Fibroblast of lung (primary cell): ENCODE measurements at regions not wholly inside any gene's neighbourhood (a gene's known extent, or its start where the extent isn't known, plus 50 kb on each side); places are given as distances from the start of the nearest gene placed in this dataset.

ENCODE experiments used
- DNase-seq, 2 donors: peaks; one replicate each; pipeline versions ENCODE4 v3.0.0 to v3.0.0-alpha.2; 2010; ENCODE audit warnings: low read depth in 2 of 2
- H2AFZ ChIP-seq: 2 replicates; pipeline ENCODE4 v1.5.1; 2012; ENCODE audit warnings: low read length, control low read depth, inconsistent platforms
- H3K27ac ChIP-seq: 2 replicates; pipeline ENCODE4 v1.5.1; 2011; ENCODE audit warnings: low read length, control low read depth; ENCODE audit not compliant: insufficient read depth
- H3K27me3 ChIP-seq: 2 replicates; pipeline ENCODE4 v1.5.1; 2011; ENCODE audit warnings: mild to moderate bottlenecking, low read length; ENCODE audit not compliant: control insufficient read depth, insufficient read depth
- H3K36me3 ChIP-seq: 2 replicates; pipeline ENCODE4 v1.5.1; 2011; ENCODE audit warnings: low read length; ENCODE audit not compliant: control insufficient read depth, insufficient read depth
- H3K4me1 ChIP-seq: 2 replicates; pipeline ENCODE4 v1.5.1; 2011; ENCODE audit warnings: low read length; ENCODE audit not compliant: control insufficient read depth, insufficient read depth; ENCODE audit errors: extremely low read depth
- H3K4me2 ChIP-seq: 2 replicates; pipeline ENCODE4 v1.5.1; 2011; ENCODE audit warnings: low read length, control low read depth; ENCODE audit not compliant: insufficient read depth; ENCODE audit errors: extremely low read depth
- H3K4me3 ChIP-seq, 4 experiments: fragments of 200-600 bp in 1 of 4; sonication (generic) in 1 of 4; replicated peaks in 1 of 4; 2 replicates each; pipeline ENCODE4 v1.5.1; 2011 to 2016; ENCODE audit warnings: low read length in 4 of 4, low read depth in 3 of 4, mild to moderate bottlenecking in 3 of 4, control low read depth in 2 of 4, inconsistent platforms in 1 of 4, mixed read lengths in 1 of 4; ENCODE audit not compliant: insufficient read depth in 1 of 4; ENCODE audit errors: control extremely low read depth in 1 of 4
- H3K79me2 ChIP-seq: 2 replicates; pipeline ENCODE4 v1.5.1; 2012; ENCODE audit warnings: mild to moderate bottlenecking, low read length, inconsistent platforms; ENCODE audit not compliant: control insufficient read depth, insufficient read depth
- H3K9ac ChIP-seq: 2 replicates; pipeline ENCODE4 v1.5.1; 2011; ENCODE audit warnings: mild to moderate bottlenecking, low read length, control low read depth; ENCODE audit not compliant: insufficient read depth
- H3K9me3 ChIP-seq: 2 replicates; pipeline ENCODE4 v1.5.1; 2012; ENCODE audit warnings: low read depth, low read length; ENCODE audit not compliant: control insufficient read depth, insufficient read depth
- H4K20me1 ChIP-seq: 2 replicates; pipeline ENCODE4 v1.5.1; 2011; ENCODE audit warnings: low read length; ENCODE audit not compliant: control insufficient read depth, insufficient read depth; ENCODE audit errors: extremely low read depth
- EZH2 ChIP-seq: IDR thresholded peaks from 2 replicates; pipeline ENCODE4 v1.5.1; 2012; ENCODE audit warnings: low read length, control low read depth, mild to moderate bottlenecking; ENCODE audit errors: missing control alignments
- TF ChIP-seq, protein P1 (sequence below), 2 donors: IDR thresholded peaks in 1 of 2; conservative IDR thresholded peaks in 1 of 2; 1 replicate in 1 of 2; 2 replicates in 1 of 2; pipeline ENCODE4 v1.5.1; 2011 to 2012; ENCODE audit warnings: low read length in 2 of 2, control low read depth in 1 of 2, inconsistent platforms in 1 of 2, low read depth in 1 of 2, mild to moderate bottlenecking in 1 of 2

DNA sequence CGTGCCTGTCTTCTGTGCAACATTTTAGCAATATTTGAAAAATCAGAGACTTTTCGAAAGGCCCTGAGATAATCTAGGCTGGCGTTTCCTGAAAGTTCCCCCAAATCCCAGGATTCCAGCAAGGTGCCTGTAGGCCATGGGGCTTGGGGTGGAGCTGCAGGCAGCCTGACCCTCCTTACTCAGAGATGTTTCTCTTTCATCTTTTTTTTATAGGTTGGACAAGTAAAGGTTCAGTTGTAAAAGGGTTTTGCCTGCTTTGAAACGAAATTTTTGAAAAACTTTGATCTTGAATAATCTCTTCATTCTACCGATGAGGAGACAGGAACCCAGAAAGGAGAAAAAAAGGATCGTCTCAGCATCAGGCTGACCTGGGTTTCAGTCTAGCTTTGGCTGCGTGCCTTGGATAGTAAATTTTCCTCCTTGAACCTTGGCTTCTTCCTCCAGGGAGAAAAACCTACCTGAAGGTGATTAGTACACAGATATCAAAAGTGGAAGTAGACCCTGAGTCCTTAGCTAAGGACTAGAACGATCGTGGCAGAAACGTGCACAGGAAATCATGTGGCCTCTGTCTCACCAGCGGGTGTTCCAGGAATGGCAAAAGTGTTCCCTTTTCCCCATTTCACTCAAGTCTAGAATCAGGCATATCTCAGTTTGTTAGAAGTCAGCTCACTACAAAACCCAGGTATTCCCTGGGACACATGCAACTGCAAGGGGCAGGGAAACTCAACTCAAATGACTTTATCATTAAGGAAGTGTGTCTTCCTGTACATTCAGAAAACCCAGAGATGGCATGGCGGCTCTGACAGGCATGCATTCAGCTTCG is 128.2 kb upstream of the PTPN1 start:
- H4K20me1 ChIP-seq = no peaks in the 10 kb centered on the region

DNA sequence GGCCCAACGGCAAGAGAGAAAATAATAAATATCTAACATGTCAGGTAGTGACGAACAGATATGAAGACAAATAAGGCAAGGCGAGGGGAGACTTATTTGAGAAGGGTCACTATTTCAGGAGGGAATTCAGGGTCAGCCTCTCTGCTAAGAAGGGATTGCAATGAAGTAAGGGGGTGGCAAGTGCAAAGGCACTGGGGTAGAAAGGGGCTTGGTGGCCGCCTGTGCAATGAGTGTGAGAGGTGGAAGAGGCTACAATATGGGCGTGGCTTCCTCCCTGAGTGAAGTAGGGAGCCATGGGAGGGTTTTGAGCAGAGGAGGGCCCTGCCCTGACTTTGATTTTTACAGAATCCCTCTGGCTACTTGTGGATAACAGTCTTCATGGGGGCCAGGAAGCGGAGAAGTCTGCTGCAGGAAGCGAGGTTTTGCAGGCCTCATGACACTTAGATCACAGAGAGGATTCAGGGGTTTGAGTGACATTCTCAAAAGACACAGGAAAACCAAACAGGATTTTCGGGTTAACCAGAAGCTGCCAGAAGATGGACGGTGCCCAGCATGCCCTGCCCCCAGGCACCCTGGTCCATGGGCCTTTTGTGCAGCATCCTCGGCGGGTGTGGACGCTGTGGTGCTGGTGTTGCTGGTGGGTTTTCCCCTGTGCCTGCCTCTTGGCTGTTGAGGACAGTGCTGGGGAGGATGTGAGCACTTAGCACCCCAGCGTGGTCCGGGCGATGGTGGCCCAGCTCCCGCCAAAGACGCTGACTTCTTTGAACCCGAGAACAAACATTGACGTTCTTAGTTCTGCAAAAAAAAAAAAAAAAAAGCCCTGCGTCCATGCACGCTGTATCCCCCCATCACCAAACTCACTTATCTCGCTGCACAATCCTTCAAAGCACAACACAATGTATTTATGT is 124.2 kb upstream of the PTPN1 start:
- Histone ChIP-seq H3K36me3 (no peaks in the 10 kb centered on the region), H3K79me2 (no peaks in the 10 kb centered on the region), H3K9me3 (no peaks in the 10 kb centered on the region), H3K27me3 (no peaks in the 10 kb centered on the region), H3K9ac (no peak overlapping the region), H2AFZ (peak overlapping the region; percentile 23), H4K20me1 (no peaks in the 10 kb centered on the region), H3K27ac (no peak overlapping the region), H3K4me3 (no peak overlapping the region), H3K4me2 (no peak overlapping the region), H3K4me1 (no peaks in the 10 kb centered on the region)
- DNase-seq = peak in 1 of 2 donors; percentile 47
- no peak for TF ChIP-seq EZH2

More for the DNA sequence above, 128.2 kb upstream of the PTPN1 start:
- Histone ChIP-seq H3K36me3 (no peaks in the 10 kb centered on the region), H3K4me2 (no peak overlapping the region), H3K9ac (no peak overlapping the region), H3K79me2 (no peaks in the 10 kb centered on the region), H3K4me3 (no peak overlapping the region), H2AFZ (no peak overlapping the region), H3K4me1 (peaks cover 16% of the 10 kb centered on the region), H3K27me3 (no peaks in the 10 kb centered on the region), H3K27ac (no peak overlapping the region), H3K9me3 (no peaks in the 10 kb centered on the region)
- no peak for DNase-seq
- TF ChIP-seq EZH2 = no peak
- TF ChIP-seq, protein P1, sequence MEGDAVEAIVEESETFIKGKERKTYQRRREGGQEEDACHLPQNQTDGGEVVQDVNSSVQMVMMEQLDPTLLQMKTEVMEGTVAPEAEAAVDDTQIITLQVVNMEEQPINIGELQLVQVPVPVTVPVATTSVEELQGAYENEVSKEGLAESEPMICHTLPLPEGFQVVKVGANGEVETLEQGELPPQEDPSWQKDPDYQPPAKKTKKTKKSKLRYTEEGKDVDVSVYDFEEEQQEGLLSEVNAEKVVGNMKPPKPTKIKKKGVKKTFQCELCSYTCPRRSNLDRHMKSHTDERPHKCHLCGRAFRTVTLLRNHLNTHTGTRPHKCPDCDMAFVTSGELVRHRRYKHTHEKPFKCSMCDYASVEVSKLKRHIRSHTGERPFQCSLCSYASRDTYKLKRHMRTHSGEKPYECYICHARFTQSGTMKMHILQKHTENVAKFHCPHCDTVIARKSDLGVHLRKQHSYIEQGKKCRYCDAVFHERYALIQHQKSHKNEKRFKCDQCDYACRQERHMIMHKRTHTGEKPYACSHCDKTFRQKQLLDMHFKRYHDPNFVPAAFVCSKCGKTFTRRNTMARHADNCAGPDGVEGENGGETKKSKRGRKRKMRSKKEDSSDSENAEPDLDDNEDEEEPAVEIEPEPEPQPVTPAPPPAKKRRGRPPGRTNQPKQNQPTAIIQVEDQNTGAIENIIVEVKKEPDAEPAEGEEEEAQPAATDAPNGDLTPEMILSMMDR (conservative IDR thresholded peaks at IDR 0.05 in 1 of 2, IDR thresholded peaks at IDR 0.05 in 1 of 2; ENCODE audit: low read depth in 1 of 2, low read length in 2 of 2) = no peak

DNA sequence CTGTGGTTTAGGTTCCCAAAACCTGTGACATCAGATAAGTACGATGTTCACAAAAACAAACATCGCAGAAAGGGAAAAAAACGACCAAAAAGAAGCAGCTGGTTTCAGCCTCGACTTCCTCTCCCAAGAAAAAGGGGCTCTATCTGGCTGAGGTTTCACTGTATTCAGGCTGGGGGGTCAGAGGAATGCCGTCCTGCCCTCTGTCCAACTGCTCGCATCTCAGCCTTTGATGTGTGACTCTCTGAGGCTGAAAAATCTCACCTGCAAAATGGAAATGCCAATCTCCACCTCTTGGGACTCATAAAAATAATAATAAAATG is 123.6 kb upstream of the PTPN1 start:
- Histone ChIP-seq H3K27ac (no peak overlapping the region), H2AFZ (no peak overlapping the region), H3K4me2 (no peak overlapping the region), H3K36me3 (no peaks in the 10 kb centered on the region), H3K9ac (no peak overlapping the region), H3K9me3 (no peaks in the 10 kb centered on the region), H4K20me1 (no peaks in the 10 kb centered on the region), H3K27me3 (no peaks in the 10 kb centered on the region), H3K79me2 (no peaks in the 10 kb centered on the region), H3K4me1 (no peaks in the 10 kb centered on the region), H3K4me3 (no peak overlapping the region)
- TF ChIP-seq, protein P1 (conservative IDR thresholded peaks at IDR 0.05 in 1 of 2, IDR thresholded peaks at IDR 0.05 in 1 of 2; ENCODE audit: low read depth in 1 of 2, low read length in 2 of 2) = no peak
- no peak for TF ChIP-seq EZH2
- DNase-seq = no peak
